ENCODE measurements at regions not wholly inside any gene's neighbourhood (a gene's known extent, or its start where the extent isn't known, plus 50 kb on each side); places are given as distances from the start of the nearest gene placed in this dataset.

- no peak for DNase-seq
Observed at GRCh38 chr13:22369840-22370239, 699.0 kb downstream of the FGF9 start.

- no peak for DNase-seq
Observed at GRCh38 chr13:22372261-22372660, 701.4 kb downstream of the FGF9 start.

- DNase-seq, result no peak
Observed at GRCh38 chr13:22375151-22375550, 704.3 kb downstream of the FGF9 start.

GRCh38 chr13:22387899-22388298 is 717.0 kb downstream of the FGF9 start:
- no peak for DNase-seq

- DNase-seq, result no peak
Observed at GRCh38 chr13:22399801-22400420, 729.0 kb downstream of the FGF9 start.

- no peak for DNase-seq
Observed at GRCh38 chr13:22402682-22403081, 731.8 kb downstream of the FGF9 start.

- DNase-seq, result no peak
Observed at GRCh38 chr13:22403144-22403543, 732.3 kb downstream of the FGF9 start.

GRCh38 chr13:22405891-22406290 is 735.0 kb downstream of the FGF9 start:
- no peak for DNase-seq

- no peak for DNase-seq
Observed at GRCh38 chr13:22412452-22412851, 741.6 kb downstream of the FGF9 start.

GRCh38 chr13:22422023-22422422 is 751.1 kb downstream of the FGF9 start:
- no peak for DNase-seq

GRCh38 chr13:22422712-22423111 is 751.8 kb downstream of the FGF9 start:
- no peak for DNase-seq

- DNase-seq, result no peak
Observed at GRCh38 chr13:22423261-22423660, 752.4 kb downstream of the FGF9 start.

GRCh38 chr13:22425087-22425486 is 754.2 kb downstream of the FGF9 start:
- DNase-seq, result no peak

- no peak for DNase-seq
Observed at GRCh38 chr13:22427066-22427465, 753.7 kb upstream of the SGCG start.

GRCh38 chr13:22427783-22428182 is 753.0 kb upstream of the SGCG start:
- no peak for DNase-seq

- DNase-seq, result no peak
Observed at GRCh38 chr13:22428188-22428828, 752.5 kb upstream of the SGCG start.

- DNase-seq, result no peak
Observed at GRCh38 chr13:22432690-22433089, 748.1 kb upstream of the SGCG start.

GRCh38 chr13:22447132-22447886 is 733.5 kb upstream of the SGCG start:
- DNase-seq, result no peak

GRCh38 chr13:22449251-22449650 is 731.5 kb upstream of the SGCG start:
- no peak for DNase-seq

GRCh38 chr13:22451327-22451741 is 729.4 kb upstream of the SGCG start:
- no peak for DNase-seq

- DNase-seq, result no peak
Observed at GRCh38 chr13:22454586-22454985, 726.2 kb upstream of the SGCG start.

- no peak for DNase-seq
Observed at GRCh38 chr13:22455036-22455435, 725.7 kb upstream of the SGCG start.

- DNase-seq, result no peak
Observed at GRCh38 chr13:22461854-22462490, 718.8 kb upstream of the SGCG start.

- DNase-seq, result no peak
Observed at GRCh38 chr13:22463089-22463488, 717.7 kb upstream of the SGCG start.
